C4-2B (cell line): ENCODE measurements at regions not wholly inside any gene's neighbourhood (a gene's known extent, or its start where the extent isn't known, plus 50 kb on each side); places are given as distances from the start of the nearest gene placed in this dataset.

Experiments
- ZFX ChIP-seq: fragments of 450-650 bp; IDR thresholded peaks from 2 replicates; pipeline ENCODE4 v1.6.1; 2017
- TF ChIP-seq, protein P1 (sequence below): fragments of 450-650 bp; conservative IDR thresholded peaks from 2 replicates; pipeline ENCODE4 v1.5.1; 2017; ENCODE audit warnings: mild to moderate bottlenecking

- TF ChIP-seq, protein P1, sequence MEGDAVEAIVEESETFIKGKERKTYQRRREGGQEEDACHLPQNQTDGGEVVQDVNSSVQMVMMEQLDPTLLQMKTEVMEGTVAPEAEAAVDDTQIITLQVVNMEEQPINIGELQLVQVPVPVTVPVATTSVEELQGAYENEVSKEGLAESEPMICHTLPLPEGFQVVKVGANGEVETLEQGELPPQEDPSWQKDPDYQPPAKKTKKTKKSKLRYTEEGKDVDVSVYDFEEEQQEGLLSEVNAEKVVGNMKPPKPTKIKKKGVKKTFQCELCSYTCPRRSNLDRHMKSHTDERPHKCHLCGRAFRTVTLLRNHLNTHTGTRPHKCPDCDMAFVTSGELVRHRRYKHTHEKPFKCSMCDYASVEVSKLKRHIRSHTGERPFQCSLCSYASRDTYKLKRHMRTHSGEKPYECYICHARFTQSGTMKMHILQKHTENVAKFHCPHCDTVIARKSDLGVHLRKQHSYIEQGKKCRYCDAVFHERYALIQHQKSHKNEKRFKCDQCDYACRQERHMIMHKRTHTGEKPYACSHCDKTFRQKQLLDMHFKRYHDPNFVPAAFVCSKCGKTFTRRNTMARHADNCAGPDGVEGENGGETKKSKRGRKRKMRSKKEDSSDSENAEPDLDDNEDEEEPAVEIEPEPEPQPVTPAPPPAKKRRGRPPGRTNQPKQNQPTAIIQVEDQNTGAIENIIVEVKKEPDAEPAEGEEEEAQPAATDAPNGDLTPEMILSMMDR, result no peak
- TF ChIP-seq ZFX, result no peak
Measured at GRCh38 chr9:113649855-113650206, 186.3 kb downstream of the RGS3 start.
